ENCODE measurements at regions not wholly inside any gene's neighbourhood (a gene's known extent, or its start where the extent isn't known, plus 50 kb on each side); places are given as distances from the start of the nearest gene placed in this dataset.

DNA sequence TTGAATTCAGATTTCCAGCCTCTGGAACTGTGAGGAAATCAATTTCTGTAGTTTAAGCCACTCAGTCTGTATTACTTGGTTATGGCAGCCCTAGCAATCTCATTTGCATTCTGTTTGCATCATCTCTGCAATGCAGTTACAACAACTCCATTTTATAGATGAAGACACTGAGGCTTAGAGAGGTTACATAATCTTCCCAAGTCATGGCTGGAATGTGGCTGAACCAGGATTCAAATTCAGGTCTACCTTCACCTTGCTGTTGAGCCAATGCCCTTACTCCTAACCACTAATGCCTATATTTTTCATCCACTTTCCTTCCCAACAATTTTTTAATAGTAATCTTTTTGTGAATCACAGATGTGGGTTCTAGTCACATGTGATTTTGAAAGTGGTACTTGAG lies 469.8 kb upstream of the CCL2 start:
- H3K79me2 ChIP-seq (ENCODE audit: insufficient read depth, low read length): no peaks in the 10 kb centered on the region
- H3K36me3 Mint-ChIP-seq: no peaks in the 10 kb centered on the region
- no peak overlapping the region for H3K9ac ChIP-seq (ENCODE audit: insufficient read depth, low read length, poor library complexity, severe bottlenecking)
- no peaks in the 10 kb centered on the region for H3K9me3 ChIP-seq (replicated peaks in 1 of 2; ENCODE audit: control insufficient read depth in 1 of 2, insufficient read depth in 1 of 2, low read length in 2 of 2)
- no peaks in the 10 kb centered on the region for H3K9me3 Mint-ChIP-seq
- intact Hi-C loops (cut with micrococcal nuclease): loop anchor here in 1 of 2 donors (10.0 kb wide), 1 partner anchor 380 kb away; no protein-coding TSS in a partner anchor
- peaks cover 5 to 23% (median 7%) of the 10 kb centered on the region in 3 donors for H3K27me3 Mint-ChIP-seq (ENCODE audit: low read depth in 3 of 3)
- peaks cover 0 to 2% of the 10 kb centered on the region in 2 donors for H3K27me3 ChIP-seq (ENCODE audit: control insufficient read depth in 2 of 2, insufficient read depth in 2 of 2, low read length in 2 of 2)
- no peak overlapping the region for H3K27ac Mint-ChIP-seq
- no peak overlapping the region for H3K4me3 ChIP-seq (replicated peaks in 1 of 3; ENCODE audit: low read depth in 2 of 3, low read length in 3 of 3)
- no peaks in the 10 kb centered on the region for H3K4me1 Mint-ChIP-seq
- H2AFZ ChIP-seq (ENCODE audit: insufficient read depth, low read depth, low read length, poor library complexity, severe bottlenecking): no peak overlapping the region
- no peak overlapping the region for H3K4me3 Mint-ChIP-seq
- TF ChIP-seq, protein P1, sequence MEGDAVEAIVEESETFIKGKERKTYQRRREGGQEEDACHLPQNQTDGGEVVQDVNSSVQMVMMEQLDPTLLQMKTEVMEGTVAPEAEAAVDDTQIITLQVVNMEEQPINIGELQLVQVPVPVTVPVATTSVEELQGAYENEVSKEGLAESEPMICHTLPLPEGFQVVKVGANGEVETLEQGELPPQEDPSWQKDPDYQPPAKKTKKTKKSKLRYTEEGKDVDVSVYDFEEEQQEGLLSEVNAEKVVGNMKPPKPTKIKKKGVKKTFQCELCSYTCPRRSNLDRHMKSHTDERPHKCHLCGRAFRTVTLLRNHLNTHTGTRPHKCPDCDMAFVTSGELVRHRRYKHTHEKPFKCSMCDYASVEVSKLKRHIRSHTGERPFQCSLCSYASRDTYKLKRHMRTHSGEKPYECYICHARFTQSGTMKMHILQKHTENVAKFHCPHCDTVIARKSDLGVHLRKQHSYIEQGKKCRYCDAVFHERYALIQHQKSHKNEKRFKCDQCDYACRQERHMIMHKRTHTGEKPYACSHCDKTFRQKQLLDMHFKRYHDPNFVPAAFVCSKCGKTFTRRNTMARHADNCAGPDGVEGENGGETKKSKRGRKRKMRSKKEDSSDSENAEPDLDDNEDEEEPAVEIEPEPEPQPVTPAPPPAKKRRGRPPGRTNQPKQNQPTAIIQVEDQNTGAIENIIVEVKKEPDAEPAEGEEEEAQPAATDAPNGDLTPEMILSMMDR (IDR thresholded peaks at IDR 0.05): no peak
- H3K4me2 ChIP-seq (replicated peaks; ENCODE audit: extremely low read depth, low read length, poor library complexity, severe bottlenecking): no peak overlapping the region
- no peak overlapping the region for H3K27ac ChIP-seq (ENCODE audit: low read depth in 1 of 2, low read length in 2 of 2)
- H3K36me3 ChIP-seq (replicated peaks in 1 of 2; ENCODE audit: control insufficient read depth in 1 of 2, insufficient read depth in 2 of 2, low read length in 2 of 2): no peaks in the 10 kb centered on the region
- no peaks in the 10 kb centered on the region for H3K4me1 ChIP-seq (ENCODE audit: control insufficient read depth in 1 of 2, insufficient read depth in 2 of 2, low read length in 2 of 2)
- no peak for DNase-seq
- no peaks in the 10 kb centered on the region for H4K20me1 ChIP-seq (ENCODE audit: insufficient read depth, low read length)

DNA sequence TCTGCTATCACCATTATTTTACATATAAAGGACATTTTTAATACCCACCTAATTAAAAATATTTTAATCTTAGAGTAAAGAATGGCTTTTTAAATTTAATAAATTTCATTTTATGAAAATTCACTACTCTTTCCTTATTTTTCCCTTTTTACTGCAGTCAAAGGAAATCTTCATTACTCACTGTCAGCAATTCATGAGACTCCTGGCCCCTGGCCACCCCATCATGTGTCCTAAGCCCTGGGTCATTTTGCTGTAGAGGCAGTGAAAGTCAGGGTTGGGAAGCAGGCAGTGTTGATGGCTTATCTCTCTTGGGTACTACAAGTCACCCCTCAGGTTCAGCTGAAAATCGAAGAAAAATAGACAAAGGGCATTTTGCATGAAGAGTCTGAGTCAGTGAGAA lies 468.6 kb upstream of the CCL2 start:
- Histone ChIP-seq H3K79me2 (ENCODE audit: insufficient read depth, low read length) (no peaks in the 10 kb centered on the region), H3K9ac (ENCODE audit: insufficient read depth, low read length, poor library complexity, severe bottlenecking) (no peak overlapping the region), H2AFZ (ENCODE audit: insufficient read depth, low read depth, low read length, poor library complexity, severe bottlenecking) (no peak overlapping the region), H3K4me3 (replicated peaks in 1 of 3; ENCODE audit: low read depth in 2 of 3, low read length in 3 of 3) (no peak overlapping the region), H4K20me1 (ENCODE audit: insufficient read depth, low read length) (no peaks in the 10 kb centered on the region), H3K27me3 (ENCODE audit: control insufficient read depth in 2 of 2, insufficient read depth in 2 of 2, low read length in 2 of 2) (peaks cover 0 to 2% of the 10 kb centered on the region in 2 donors), H3K4me1 (ENCODE audit: control insufficient read depth in 1 of 2, insufficient read depth in 2 of 2, low read length in 2 of 2) (no peaks in the 10 kb centered on the region), H3K36me3 (replicated peaks in 1 of 2; ENCODE audit: control insufficient read depth in 1 of 2, insufficient read depth in 2 of 2, low read length in 2 of 2) (no peaks in the 10 kb centered on the region), H3K9me3 (replicated peaks in 1 of 2; ENCODE audit: control insufficient read depth in 1 of 2, insufficient read depth in 1 of 2, low read length in 2 of 2) (no peaks in the 10 kb centered on the region), H3K27ac (ENCODE audit: low read depth in 1 of 2, low read length in 2 of 2) (no peak overlapping the region), H3K4me2 (replicated peaks; ENCODE audit: extremely low read depth, low read length, poor library complexity, severe bottlenecking) (no peak overlapping the region)
- H3K36me3 Mint-ChIP-seq: no peaks in the 10 kb centered on the region
- no CpG with 5 or more reads among the region's 1 CpG for WGBS (ENCODE audit: insufficient coverage)
- peaks cover 5 to 25% (median 6%) of the 10 kb centered on the region in 3 donors for H3K27me3 Mint-ChIP-seq (ENCODE audit: low read depth in 3 of 3)
- DNase-seq: no peak
- no peaks in the 10 kb centered on the region for H3K4me1 Mint-ChIP-seq
- TF ChIP-seq, protein P1 (IDR thresholded peaks at IDR 0.05): no peak
- H3K4me3 Mint-ChIP-seq: no peak overlapping the region
- intact Hi-C loops (cut with micrococcal nuclease): loop anchor here in 1 of 2 donors (10.0 kb wide), 1 partner anchor 378 kb away; no protein-coding TSS in a partner anchor
- peaks cover 0 to 2% (median 0%) of the 10 kb centered on the region in 7 donors for H3K9me3 Mint-ChIP-seq
- H3K27ac Mint-ChIP-seq: no peak overlapping the region

All from CD14-positive monocyte (primary cell).